GM21529 (cell line): ENCODE measurements at regions not wholly inside any gene's neighbourhood (a gene's known extent, or its start where the extent isn't known, plus 50 kb on each side); places are given as distances from the start of the nearest gene placed in this dataset.
A peak's percentile ranks its signal among the peaks of the same experiment; 100 is the strongest.

Experiments used
- ATAC-seq: cut with Tn5 transposase; IDR thresholded peaks from one replicate; pipeline ENCODE4 v1.9.1; 2021; ENCODE audit not compliant: unreplicated experiment

DNA sequence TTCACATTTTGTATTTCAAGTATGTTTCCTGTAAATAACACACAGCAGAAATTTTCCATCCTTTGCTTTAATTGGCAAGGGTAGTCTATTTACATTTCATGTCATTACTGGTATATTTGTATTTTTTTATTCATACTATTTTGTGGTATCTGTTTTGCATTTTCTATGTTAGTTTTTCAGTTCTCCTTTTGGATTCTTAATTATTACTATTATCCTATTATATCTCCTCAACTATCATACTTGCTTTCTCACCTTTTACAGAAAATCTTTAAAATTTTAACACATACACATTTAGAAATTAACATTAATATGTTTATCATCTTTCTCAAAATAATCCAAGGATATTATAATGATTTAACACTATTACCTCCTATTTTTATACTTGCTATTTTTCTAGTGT is 918.3 kb upstream of the MAP3K7 start:
- no peak for ATAC-seq

GRCh38 chr6:91501930-91502329 is 915.1 kb upstream of the MAP3K7 start:
- no peak for ATAC-seq

GRCh38 chr6:91500689-91501303 is 913.9 kb upstream of the MAP3K7 start:
- no peak for ATAC-seq

DNA sequence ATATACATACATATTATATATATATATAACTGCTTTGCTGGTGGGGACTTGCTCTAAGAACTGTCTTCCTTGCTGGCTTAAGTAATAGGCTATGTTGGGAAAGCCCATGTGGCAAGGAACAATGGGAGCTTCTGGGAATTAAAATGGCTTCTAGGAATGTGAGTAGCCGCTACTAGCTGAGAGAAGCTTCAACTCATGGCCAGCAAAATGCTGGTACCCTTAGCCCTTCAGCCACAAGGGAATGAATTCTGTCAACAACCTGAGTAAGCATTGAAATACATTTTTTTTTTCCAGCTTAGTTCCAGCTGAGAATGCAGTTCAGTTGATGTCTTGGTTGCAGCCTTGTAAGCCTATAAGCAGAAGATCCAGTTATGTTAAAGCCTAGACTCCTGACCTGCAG is 911.7 kb upstream of the MAP3K7 start:
- no peak for ATAC-seq

DNA sequence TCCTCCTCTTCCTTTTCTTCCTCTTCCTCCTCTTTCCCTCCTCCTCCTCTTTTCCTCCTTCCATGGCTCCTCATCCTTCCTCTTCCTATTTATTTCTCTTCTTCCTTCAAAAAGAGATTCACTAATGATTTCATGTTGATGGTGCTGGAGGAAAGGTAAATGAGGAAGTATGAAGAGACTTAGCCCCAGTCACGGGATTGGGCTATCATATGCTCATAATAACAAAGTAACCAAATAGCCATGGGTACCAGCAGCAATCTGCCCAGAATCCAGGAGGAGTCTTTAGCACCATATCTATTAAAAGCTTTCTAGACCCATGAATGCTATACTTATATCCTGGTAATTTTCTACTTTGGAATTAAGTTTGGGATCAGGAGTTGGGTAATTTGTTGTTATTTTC is 910.9 kb upstream of the MAP3K7 start:
- ATAC-seq, result no peak

- no peak for ATAC-seq
These were observed 903.9 kb upstream of the MAP3K7 start for GRCh38 chr6:91490671-91491301.

GRCh38 chr6:91487696-91488392 is 901.0 kb upstream of the MAP3K7 start:
- ATAC-seq, result no peak

DNA sequence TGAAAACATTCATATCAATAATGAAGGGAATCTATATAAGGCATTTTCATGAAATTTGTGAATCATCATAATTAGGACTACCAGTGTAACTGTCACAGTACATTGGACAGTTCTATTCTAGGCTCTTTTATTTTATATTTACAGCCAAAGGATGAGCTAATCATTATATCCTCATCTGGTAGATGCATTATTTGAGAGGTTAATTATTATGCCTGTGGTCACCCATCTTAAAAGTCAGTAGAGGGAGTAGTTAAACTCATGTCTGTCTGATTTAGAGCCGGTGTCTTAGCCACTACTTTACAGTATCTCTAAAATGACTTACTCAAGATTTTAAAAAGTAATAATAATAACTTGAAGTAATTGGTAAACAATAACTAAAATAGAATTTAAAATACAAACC is 899.3 kb upstream of the MAP3K7 start:
- ATAC-seq, result no peak

- no peak for ATAC-seq
These were observed 898.2 kb upstream of the MAP3K7 start for GRCh38 chr6:91485047-91485446.

DNA sequence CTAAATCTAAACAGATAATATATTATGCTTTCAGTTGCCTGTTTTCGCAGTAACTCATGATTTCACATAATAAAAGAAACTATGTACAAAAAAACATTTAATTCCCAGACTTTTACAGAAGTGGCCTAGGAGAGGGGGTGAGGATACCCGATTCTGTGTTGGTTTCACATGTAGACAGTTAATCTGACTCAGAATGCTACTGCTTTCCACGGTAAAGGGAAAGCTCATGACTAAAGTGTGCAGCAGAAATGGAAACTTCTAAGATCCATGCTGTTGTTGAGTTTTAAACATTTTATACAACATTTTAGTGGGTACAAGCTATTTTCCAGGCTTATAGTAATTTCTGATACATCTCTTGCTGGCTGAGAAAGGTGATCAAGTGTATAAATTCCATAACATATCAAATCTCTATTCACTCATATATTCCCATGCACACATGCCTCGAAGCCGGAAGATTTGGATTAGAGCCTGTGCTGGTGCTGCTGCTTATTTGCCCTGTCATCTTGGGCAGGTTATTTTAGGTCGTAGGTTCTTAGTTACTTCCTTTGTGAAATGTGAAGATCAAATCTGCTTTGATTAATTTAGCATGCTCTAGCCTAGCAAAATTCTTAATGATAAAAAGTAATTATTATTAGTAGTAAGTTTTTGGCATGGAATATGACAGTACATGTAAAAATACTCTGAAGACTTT is 896.7 kb upstream of the MAP3K7 start:
- ATAC-seq, result peak; percentile 49

DNA sequence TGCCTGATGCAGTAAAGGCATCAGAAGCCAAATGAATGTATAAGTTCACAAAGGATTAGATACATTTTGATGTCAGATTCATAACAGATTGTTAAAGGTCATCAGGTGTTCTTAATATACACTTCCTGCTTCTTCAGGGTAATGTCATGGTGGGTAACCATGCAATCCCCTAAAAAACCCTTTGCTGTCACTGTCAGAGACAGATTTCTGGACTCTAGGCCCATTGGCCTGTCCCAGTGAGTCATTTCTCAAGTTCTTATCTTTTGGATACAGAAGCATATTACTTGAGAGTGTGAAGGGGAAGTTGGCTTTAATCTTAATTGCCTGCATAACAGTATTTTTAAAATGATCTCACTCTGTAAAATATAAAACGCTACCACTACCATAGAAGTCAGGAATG is 895.6 kb upstream of the MAP3K7 start:
- ATAC-seq, result peak; percentile 76

DNA sequence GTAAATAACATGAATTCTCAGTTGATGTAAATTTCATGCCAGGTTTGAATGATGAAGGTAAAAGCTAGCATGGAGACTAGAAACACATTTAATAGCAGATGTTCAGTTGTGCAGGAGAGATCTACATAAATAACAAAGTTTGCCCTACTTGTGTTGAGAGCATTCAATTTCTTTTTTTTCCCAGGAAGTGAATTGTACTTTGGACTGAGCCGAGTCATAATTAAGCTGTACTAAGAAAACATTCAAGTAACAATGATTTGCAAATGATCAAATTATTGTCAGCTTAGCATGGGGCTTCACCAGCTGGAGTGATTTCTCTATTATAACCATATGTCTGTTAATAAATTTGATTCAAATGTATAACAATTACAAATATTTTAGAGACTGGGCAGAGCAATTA is 893.5 kb upstream of the MAP3K7 start:
- ATAC-seq, result no peak

DNA sequence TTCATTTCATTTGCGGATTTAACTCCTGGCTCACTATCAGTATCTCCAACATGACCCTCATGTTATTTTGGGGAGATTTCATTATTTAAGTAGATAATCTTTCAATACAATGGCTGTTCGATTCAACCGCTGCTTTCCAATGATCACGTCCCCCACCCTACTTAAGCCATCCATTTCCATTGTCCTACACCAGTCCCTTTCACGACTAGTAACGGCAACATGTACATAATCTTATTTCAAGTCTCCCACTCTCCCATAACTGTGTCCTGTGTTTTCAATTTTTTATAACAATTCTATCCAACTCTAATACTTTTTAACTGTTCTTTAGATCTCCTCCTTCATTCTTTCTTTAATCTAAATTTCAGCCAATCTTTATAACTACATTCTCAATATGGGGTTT is 890.8 kb upstream of the MAP3K7 start:
- no peak for ATAC-seq

DNA sequence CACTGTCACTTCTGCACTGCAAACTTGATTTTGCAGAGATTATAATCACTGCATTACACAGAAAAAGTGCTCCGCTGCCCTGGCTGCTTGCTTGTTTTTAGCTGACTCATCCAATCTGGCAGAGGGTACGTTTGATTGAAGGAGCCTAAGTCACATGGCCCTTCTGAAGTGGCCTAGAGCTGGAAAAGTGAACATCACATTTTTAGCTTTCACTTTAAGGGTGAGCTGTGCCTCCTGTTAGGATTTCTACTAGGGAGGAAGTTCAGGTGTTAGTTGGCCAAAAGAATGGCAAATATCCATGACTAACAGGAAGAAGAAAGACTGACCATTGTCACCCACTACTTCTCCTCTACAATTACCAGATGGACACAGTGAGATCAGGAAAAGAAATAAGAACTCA is 889.1 kb upstream of the MAP3K7 start:
- peak; percentile 73 for ATAC-seq

- ATAC-seq, result no peak
These were observed 878.5 kb upstream of the MAP3K7 start for GRCh38 chr6:91465393-91465792.

- ATAC-seq, result no peak
These were observed 877.8 kb upstream of the MAP3K7 start for GRCh38 chr6:91464718-91465117.

- no peak for ATAC-seq
These were observed 877.3 kb upstream of the MAP3K7 start for GRCh38 chr6:91464201-91464600.

DNA sequence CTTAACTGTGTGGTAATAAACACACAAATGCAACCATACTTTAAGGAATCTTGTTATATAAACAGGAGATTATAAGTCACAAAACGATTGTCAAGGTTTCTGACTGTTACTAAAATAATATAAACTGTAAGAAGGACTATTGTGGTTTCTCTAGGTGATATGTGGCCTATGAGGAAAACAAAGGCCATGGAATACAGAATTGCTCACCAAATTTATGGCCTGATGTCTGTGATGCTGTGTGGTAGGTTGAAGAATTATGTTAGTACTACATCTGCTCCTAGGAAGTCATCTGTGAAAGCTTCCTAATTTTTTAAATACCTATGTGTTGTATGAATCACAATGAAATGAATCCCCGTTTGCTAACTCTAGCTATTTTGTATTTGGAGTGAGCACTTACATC is 875.4 kb upstream of the MAP3K7 start:
- ATAC-seq, result no peak

- ATAC-seq, result no peak
These were observed 866.5 kb upstream of the MAP3K7 start for GRCh38 chr6:91453224-91453878.

DNA sequence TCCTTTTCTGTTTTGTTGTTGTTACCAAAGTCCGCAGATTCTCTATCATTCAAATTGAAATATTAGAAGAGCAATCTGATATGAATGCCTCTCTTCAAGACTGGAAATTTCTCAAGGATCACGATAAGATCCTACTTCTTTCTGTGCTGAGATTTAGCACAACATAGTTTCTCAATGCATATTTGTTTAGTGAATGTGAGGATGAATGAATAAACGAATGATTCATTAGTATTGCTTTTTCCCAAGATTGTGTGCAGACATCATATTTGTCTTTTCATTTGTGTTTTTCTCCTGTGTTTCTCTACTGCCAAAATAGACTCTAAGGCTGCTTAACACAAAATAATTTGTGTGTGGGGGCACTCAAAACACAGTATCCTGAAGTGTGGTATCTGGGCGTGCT is 862.7 kb upstream of the MAP3K7 start:
- ATAC-seq, result no peak

DNA sequence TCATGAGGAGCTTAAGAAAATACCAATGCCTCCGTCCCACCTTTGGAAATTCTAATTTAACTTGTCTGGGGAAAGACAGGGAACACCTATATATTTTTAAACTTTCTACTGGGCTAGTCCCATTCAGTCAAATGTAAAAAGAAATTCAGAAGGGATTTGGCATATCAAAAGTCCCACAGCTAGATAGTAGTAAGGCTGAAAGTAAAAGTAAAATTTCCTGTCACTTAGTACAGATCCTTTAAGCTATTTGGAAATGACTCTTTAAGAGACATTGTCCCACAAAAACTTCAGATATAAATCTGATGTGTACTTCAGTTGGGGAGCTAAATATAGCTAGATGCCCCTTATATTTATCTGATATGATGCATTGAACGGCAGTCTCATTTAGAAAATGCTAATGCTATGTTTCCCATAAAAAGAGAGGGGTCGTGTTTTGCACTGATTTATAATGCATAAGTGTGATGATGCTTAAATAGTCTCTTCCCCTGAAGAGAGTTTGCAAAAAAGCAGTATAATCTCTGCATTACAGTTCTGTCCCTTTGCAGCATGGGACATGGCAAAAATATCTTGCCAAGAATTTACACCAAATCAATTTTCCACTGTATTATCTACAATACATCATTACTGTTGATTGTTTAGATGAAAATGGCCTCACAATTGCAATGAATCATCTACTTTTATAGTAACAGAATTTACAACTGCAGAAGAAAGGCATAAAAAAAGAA is 860.8 kb upstream of the MAP3K7 start:
- peak; percentile 52 for ATAC-seq
